OCI-LY7 (cell line): ENCODE measurements at regions not wholly inside any gene's neighbourhood (a gene's known extent, or its start where the extent isn't known, plus 50 kb on each side); places are given as distances from the start of the nearest gene placed in this dataset.

Experiments used
- EZH2phosphoT487 ChIP-seq: fragments of 200-600 bp; sonication (generic); IDR thresholded peaks from 2 replicates; pipeline ENCODE4 v1.6.1; 2018; ENCODE audit warnings: low read depth, borderline replicate concordance, mild to moderate bottlenecking, mixed run types, antibody characterized with exemption, low read length, moderate library complexity, mixed read lengths
- TF ChIP-seq, protein P1 (sequence below): fragments of 200-600 bp; sonication (generic); conservative IDR thresholded peaks from 2 replicates; pipeline ENCODE4 v1.5.1; 2014; ENCODE audit warnings: mild to moderate bottlenecking, antibody characterized with exemption, low read length, moderate library complexity, mixed read lengths

DNA sequence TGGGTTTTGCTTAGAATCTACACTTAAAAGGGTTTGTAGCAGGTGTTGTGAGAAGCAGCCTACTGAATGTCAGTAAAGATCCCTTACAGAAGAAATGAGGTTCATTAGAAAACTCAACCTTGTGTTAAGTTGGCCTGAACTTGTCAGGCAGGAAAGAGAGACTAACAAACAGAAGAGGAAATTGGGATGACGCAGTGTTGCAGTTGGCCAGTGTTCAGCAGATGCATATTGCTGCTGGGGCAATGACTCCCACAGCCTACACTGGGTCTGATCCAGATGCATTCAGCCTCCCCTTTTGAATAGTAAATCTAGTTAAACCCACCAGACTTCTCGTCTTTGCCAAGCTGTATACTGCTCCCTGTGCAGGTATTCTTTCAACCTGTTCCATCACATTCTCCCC, 409.4 kb downstream of the UBE2NL start:
- TF ChIP-seq, protein P1, sequence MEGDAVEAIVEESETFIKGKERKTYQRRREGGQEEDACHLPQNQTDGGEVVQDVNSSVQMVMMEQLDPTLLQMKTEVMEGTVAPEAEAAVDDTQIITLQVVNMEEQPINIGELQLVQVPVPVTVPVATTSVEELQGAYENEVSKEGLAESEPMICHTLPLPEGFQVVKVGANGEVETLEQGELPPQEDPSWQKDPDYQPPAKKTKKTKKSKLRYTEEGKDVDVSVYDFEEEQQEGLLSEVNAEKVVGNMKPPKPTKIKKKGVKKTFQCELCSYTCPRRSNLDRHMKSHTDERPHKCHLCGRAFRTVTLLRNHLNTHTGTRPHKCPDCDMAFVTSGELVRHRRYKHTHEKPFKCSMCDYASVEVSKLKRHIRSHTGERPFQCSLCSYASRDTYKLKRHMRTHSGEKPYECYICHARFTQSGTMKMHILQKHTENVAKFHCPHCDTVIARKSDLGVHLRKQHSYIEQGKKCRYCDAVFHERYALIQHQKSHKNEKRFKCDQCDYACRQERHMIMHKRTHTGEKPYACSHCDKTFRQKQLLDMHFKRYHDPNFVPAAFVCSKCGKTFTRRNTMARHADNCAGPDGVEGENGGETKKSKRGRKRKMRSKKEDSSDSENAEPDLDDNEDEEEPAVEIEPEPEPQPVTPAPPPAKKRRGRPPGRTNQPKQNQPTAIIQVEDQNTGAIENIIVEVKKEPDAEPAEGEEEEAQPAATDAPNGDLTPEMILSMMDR, result no peak
- TF ChIP-seq EZH2phosphoT487, result no peak
